HG03095 (cell line): ENCODE measurements at regions not wholly inside any gene's neighbourhood (a gene's known extent, or its start where the extent isn't known, plus 50 kb on each side); places are given as distances from the start of the nearest gene placed in this dataset.

Source experiments
- ATAC-seq: cut with Tn5 transposase; IDR thresholded peaks from one replicate; pipeline ENCODE4 v1.9.1; 2021; ENCODE audit warnings: moderate library complexity; ENCODE audit not compliant: unreplicated experiment

- ATAC-seq = no peak
These were observed 452.2 kb upstream of the SORCS1 start for GRCh38 chr10:107616463-107617410.

- ATAC-seq = no peak
These were observed 451.5 kb upstream of the SORCS1 start for GRCh38 chr10:107616031-107616430.

- ATAC-seq = no peak
These were observed 450.6 kb upstream of the SORCS1 start for GRCh38 chr10:107614939-107615685.

GRCh38 chr10:107611115-107611514 is 446.6 kb upstream of the SORCS1 start:
- no peak for ATAC-seq

- ATAC-seq = no peak
These were observed 424.6 kb upstream of the SORCS1 start for GRCh38 chr10:107589081-107589480.

GRCh38 chr10:107585630-107586029 is 421.1 kb upstream of the SORCS1 start:
- no peak for ATAC-seq

GRCh38 chr10:107583974-107584373 is 419.5 kb upstream of the SORCS1 start:
- ATAC-seq = no peak

- no peak for ATAC-seq
These were observed 415.5 kb upstream of the SORCS1 start for GRCh38 chr10:107579970-107580369.

- ATAC-seq = no peak
These were observed 412.7 kb upstream of the SORCS1 start for GRCh38 chr10:107577221-107577620.

GRCh38 chr10:107576746-107577145 is 412.2 kb upstream of the SORCS1 start:
- no peak for ATAC-seq

GRCh38 chr10:107565014-107565413 is 400.5 kb upstream of the SORCS1 start:
- ATAC-seq = no peak

- no peak for ATAC-seq
These were observed 396.7 kb upstream of the SORCS1 start for GRCh38 chr10:107561136-107561650.

GRCh38 chr10:107557916-107558315 is 393.4 kb upstream of the SORCS1 start:
- no peak for ATAC-seq

- no peak for ATAC-seq
These were observed 389.8 kb upstream of the SORCS1 start for GRCh38 chr10:107554333-107554732.

- no peak for ATAC-seq
These were observed 389.0 kb upstream of the SORCS1 start for GRCh38 chr10:107553470-107553869.

GRCh38 chr10:107552963-107553362 is 388.5 kb upstream of the SORCS1 start:
- no peak for ATAC-seq

- no peak for ATAC-seq
These were observed 383.8 kb upstream of the SORCS1 start for GRCh38 chr10:107548301-107548700.

- no peak for ATAC-seq
These were observed 382.5 kb upstream of the SORCS1 start for GRCh38 chr10:107546986-107547385.

GRCh38 chr10:107546284-107546683 is 381.8 kb upstream of the SORCS1 start:
- ATAC-seq = no peak

GRCh38 chr10:107545717-107546116 is 381.2 kb upstream of the SORCS1 start:
- no peak for ATAC-seq

GRCh38 chr10:107544706-107545520 is 380.4 kb upstream of the SORCS1 start:
- ATAC-seq = no peak
